B cell (primary cell): ENCODE measurements at regions not wholly inside any gene's neighbourhood (a gene's known extent, or its start where the extent isn't known, plus 50 kb on each side); places are given as distances from the start of the nearest gene placed in this dataset.

Experiments used
- CTCF ChIP-seq: fragments of 200-600 bp; IDR thresholded peaks from one replicate; pipeline ENCODE4 v1.8.0; 2022; ENCODE audit warnings: antibody characterized with exemption, mild to moderate bottlenecking
- EZH2 ChIP-seq: IDR thresholded peaks from 2 replicates; pipeline ENCODE4 v1.6.1; 2012; ENCODE audit warnings: borderline replicate concordance, low read depth, mild to moderate bottlenecking, moderate library complexity, low read length; ENCODE audit not compliant: insufficient read depth, poor library complexity, severe bottlenecking

GRCh38 chr2:226057365-226057764 is 657.9 kb downstream of the NYAP2 start:
- TF ChIP-seq CTCF = no peak
- TF ChIP-seq EZH2 = no peak
